Esophagus squamous epithelium (tissue), 4 donors: ENCODE measurements at regions not wholly inside any gene's neighbourhood (a gene's known extent, or its start where the extent isn't known, plus 50 kb on each side); places are given as distances from the start of the nearest gene placed in this dataset.

Source experiments
- POLR2A ChIP-seq, 4 donors: fragments of 450-650 bp; IDR thresholded peaks; one replicate each; pipeline ENCODE4 v1.6.1; 2017; ENCODE audit warnings: antibody characterized with exemption in 4 of 4, mild to moderate bottlenecking in 4 of 4, moderate library complexity in 3 of 4
- TF ChIP-seq, protein P1 (sequence below), 6 experiments: fragments of 450-650 bp in 4 of 6; fragments of 200-600 bp in 2 of 6; sonication (generic) in 2 of 6; IDR thresholded peaks; one replicate each; pipeline ENCODE4 v1.5.1; 2016 to 2019; ENCODE audit warnings: antibody characterized with exemption in 6 of 6, mild to moderate bottlenecking in 4 of 6, moderate library complexity in 4 of 6

DNA sequence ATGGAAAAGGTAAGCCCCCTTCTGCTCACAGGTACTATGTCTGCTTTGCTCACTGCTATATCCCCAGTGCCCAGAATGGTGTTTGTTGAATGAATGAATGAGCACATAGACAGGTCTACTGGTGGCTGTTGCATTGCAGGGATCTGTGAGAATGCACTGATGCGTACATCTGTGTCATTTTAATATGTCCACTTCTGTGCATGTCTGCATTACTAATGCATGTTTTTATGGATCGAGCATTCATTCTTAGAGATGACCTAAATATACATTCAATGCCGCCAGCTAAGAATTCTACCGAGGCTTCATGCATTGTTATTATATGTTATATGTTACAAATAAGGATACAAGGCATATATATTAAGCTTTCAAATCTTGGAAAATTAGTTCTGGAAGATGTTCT is 73.8 kb downstream of the SPRING1 start:
- no peak for TF ChIP-seq POLR2A (IDR thresholded peaks at IDR 0.05)
- TF ChIP-seq, protein P1, sequence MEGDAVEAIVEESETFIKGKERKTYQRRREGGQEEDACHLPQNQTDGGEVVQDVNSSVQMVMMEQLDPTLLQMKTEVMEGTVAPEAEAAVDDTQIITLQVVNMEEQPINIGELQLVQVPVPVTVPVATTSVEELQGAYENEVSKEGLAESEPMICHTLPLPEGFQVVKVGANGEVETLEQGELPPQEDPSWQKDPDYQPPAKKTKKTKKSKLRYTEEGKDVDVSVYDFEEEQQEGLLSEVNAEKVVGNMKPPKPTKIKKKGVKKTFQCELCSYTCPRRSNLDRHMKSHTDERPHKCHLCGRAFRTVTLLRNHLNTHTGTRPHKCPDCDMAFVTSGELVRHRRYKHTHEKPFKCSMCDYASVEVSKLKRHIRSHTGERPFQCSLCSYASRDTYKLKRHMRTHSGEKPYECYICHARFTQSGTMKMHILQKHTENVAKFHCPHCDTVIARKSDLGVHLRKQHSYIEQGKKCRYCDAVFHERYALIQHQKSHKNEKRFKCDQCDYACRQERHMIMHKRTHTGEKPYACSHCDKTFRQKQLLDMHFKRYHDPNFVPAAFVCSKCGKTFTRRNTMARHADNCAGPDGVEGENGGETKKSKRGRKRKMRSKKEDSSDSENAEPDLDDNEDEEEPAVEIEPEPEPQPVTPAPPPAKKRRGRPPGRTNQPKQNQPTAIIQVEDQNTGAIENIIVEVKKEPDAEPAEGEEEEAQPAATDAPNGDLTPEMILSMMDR (IDR thresholded peaks at IDR 0.05), result no peak
